ENCODE measurements at regions not wholly inside any gene's neighbourhood (a gene's known extent, or its start where the extent isn't known, plus 50 kb on each side); places are given as distances from the start of the nearest gene placed in this dataset.

GRCh38 chr2:8536686-8537561 is 144.9 kb upstream of the ID2 start:
- Mint-ChIP-seq H3K4me3 (no peak overlapping the region), H3K27ac (peak overlapping the region; percentile 27), H3K9me3 (peaks cover 9% of the 10 kb centered on the region), H3K27me3 (ENCODE audit: low read depth) (no peaks in the 10 kb centered on the region), H3K4me1 (ENCODE audit: low read depth) (peaks cover 40% of the 10 kb centered on the region), H3K36me3 (ENCODE audit: low read depth) (no peaks in the 10 kb centered on the region)
- intact Hi-C loops (cut with micrococcal nuclease): no loop called here
- CTCF ChIA-PET: interaction anchor here (1.1 to 1.3 kb wide), 2 partner anchors 12 to 21 kb away, joined by 4 to 5 read pairs; no protein-coding TSS in a partner anchor
- no peak for DNase-seq

- intact Hi-C loops (cut with micrococcal nuclease): no loop called here
- H3K9me3 Mint-ChIP-seq: peaks cover 3% of the 10 kb centered on the region
- H3K4me1 Mint-ChIP-seq (ENCODE audit: low read depth): peaks cover 47% of the 10 kb centered on the region
- H3K27ac Mint-ChIP-seq: no peak overlapping the region
- CTCF ChIA-PET: interaction anchor here (1.1 kb wide), 1 partner anchor 13 kb away, joined by 4 read pairs; no protein-coding TSS in a partner anchor
- H3K4me3 Mint-ChIP-seq: no peak overlapping the region
- no peaks in the 10 kb centered on the region for H3K27me3 Mint-ChIP-seq (ENCODE audit: low read depth)
- DNase-seq: no peak
- H3K36me3 Mint-ChIP-seq (ENCODE audit: low read depth): no peaks in the 10 kb centered on the region
Measured at GRCh38 chr2:8537562-8538155, 144.2 kb upstream of the ID2 start.

DNA sequence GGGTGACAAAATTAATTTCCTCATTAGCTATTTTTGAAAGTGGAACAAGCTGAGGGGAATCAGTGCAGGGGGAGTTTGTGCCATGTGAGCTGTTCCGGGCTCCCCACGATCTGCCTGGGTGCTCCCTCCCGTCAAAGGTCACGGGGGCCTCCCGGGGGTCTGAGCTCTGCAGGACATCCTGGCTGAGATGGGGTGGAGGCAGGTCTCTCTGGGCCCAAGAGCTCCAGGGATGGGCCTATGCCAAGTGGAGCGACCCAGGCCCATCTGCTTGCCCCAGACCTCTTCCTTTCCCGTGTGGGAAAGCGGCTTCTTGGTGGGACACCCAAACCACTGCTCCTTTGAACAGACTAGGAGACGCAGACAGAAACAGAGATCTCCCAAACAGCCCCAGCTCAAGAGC is 143.3 kb upstream of the ID2 start:
- peaks cover 54% of the 10 kb centered on the region for H3K4me1 Mint-ChIP-seq (ENCODE audit: low read depth)
- no peak overlapping the region for H3K27ac Mint-ChIP-seq
- H3K9me3 Mint-ChIP-seq: no peaks in the 10 kb centered on the region
- no peaks in the 10 kb centered on the region for H3K27me3 Mint-ChIP-seq (ENCODE audit: low read depth)
- DNase-seq: no peak
- H3K36me3 Mint-ChIP-seq (ENCODE audit: low read depth): no peaks in the 10 kb centered on the region
- H3K4me3 Mint-ChIP-seq: no peak overlapping the region
- CTCF ChIA-PET: no interaction called here
- intact Hi-C loops (cut with micrococcal nuclease): no loop called here

- no peak overlapping the region for H3K27ac Mint-ChIP-seq
- H3K9me3 Mint-ChIP-seq: no peaks in the 10 kb centered on the region
- no peaks in the 10 kb centered on the region for H3K36me3 Mint-ChIP-seq (ENCODE audit: low read depth)
- DNase-seq: no peak
- CTCF ChIA-PET: interaction anchor here (1.0 kb wide), 1 partner anchor 23 kb away, joined by 3 read pairs; no protein-coding TSS in a partner anchor
- H3K4me1 Mint-ChIP-seq (ENCODE audit: low read depth): peaks cover 59% of the 10 kb centered on the region
- intact Hi-C loops (cut with micrococcal nuclease): no loop called here
- no peaks in the 10 kb centered on the region for H3K27me3 Mint-ChIP-seq (ENCODE audit: low read depth)
- H3K4me3 Mint-ChIP-seq: no peak overlapping the region
Measured at GRCh38 chr2:8538931-8539621, 142.8 kb upstream of the ID2 start.

- H3K4me3 Mint-ChIP-seq: no peak overlapping the region
Measured at GRCh38 chr2:8539743-8540551, 141.9 kb upstream of the ID2 start.

GRCh38 chr2:8540552-8541055 is 141.3 kb upstream of the ID2 start:
- H3K4me3 Mint-ChIP-seq: no peak overlapping the region
- H3K27ac Mint-ChIP-seq: peak overlapping the region; percentile 46
- no peaks in the 10 kb centered on the region for H3K27me3 Mint-ChIP-seq (ENCODE audit: low read depth)
- intact Hi-C loops (cut with micrococcal nuclease): loop anchor here (1.0 to 10.0 kb wide), 9 partner anchors 19 to 1666 kb away; partner anchors contain the start of genes KIDINS220 and RSAD2
- no peak for DNase-seq
- no peaks in the 10 kb centered on the region for H3K9me3 Mint-ChIP-seq
- H3K36me3 Mint-ChIP-seq (ENCODE audit: low read depth): no peaks in the 10 kb centered on the region
- H3K4me1 Mint-ChIP-seq (ENCODE audit: low read depth): peaks cover 74% of the 10 kb centered on the region
- CTCF ChIA-PET: no interaction called here

More at GRCh38 chr2:8539743-8540551, 141.9 kb upstream of the ID2 start:
- peaks cover 68% of the 10 kb centered on the region for H3K4me1 Mint-ChIP-seq (ENCODE audit: low read depth)
- H3K27ac Mint-ChIP-seq: peak overlapping the region; percentile 46
- CTCF ChIA-PET: interaction anchor here (1.0 kb wide), 1 partner anchor 24 kb away, joined by 3 read pairs; no protein-coding TSS in a partner anchor
- intact Hi-C loops (cut with micrococcal nuclease): loop anchor here (5.0 to 10.0 kb wide), 8 partner anchors 122 to 1665 kb away; partner anchors contain the start of genes KIDINS220 and RSAD2
- no peaks in the 10 kb centered on the region for H3K27me3 Mint-ChIP-seq (ENCODE audit: low read depth)
- H3K36me3 Mint-ChIP-seq (ENCODE audit: low read depth): no peaks in the 10 kb centered on the region
- DNase-seq: no peak
- H3K9me3 Mint-ChIP-seq: no peaks in the 10 kb centered on the region

- no peak overlapping the region for H3K4me3 Mint-ChIP-seq
- CTCF ChIA-PET: no interaction called here
- DNase-seq: no peak
- H3K27me3 Mint-ChIP-seq (ENCODE audit: low read depth): no peaks in the 10 kb centered on the region
- no peaks in the 10 kb centered on the region for H3K9me3 Mint-ChIP-seq
- intact Hi-C loops (cut with micrococcal nuclease): loop anchor here (1.0 to 10.0 kb wide), 9 partner anchors 20 to 1666 kb away; partner anchors contain the start of genes KIDINS220 and RSAD2
- H3K4me1 Mint-ChIP-seq (ENCODE audit: low read depth): peaks cover 74% of the 10 kb centered on the region
- peak overlapping the region; percentile 34 for H3K27ac Mint-ChIP-seq
- H3K36me3 Mint-ChIP-seq (ENCODE audit: low read depth): no peaks in the 10 kb centered on the region
Measured at GRCh38 chr2:8541223-8541622, 140.6 kb upstream of the ID2 start.

GRCh38 chr2:8541636-8542035 is 140.2 kb upstream of the ID2 start:
- Mint-ChIP-seq H3K27me3 (ENCODE audit: low read depth) (no peaks in the 10 kb centered on the region), H3K4me3 (no peak overlapping the region), H3K36me3 (ENCODE audit: low read depth) (no peaks in the 10 kb centered on the region), H3K4me1 (ENCODE audit: low read depth) (peaks cover 75% of the 10 kb centered on the region), H3K27ac (no peak overlapping the region), H3K9me3 (no peaks in the 10 kb centered on the region)
- DNase-seq: no peak
- CTCF ChIA-PET: no interaction called here
- intact Hi-C loops (cut with micrococcal nuclease): loop anchor here (1.0 to 10.0 kb wide), 19 partner anchors 20 to 1667 kb away; partner anchors contain the start of genes KIDINS220 and RSAD2

GRCh38 chr2:8542381-8543059 is 139.3 kb upstream of the ID2 start:
- peak overlapping the region; percentile 97 for H3K27ac Mint-ChIP-seq
- CTCF ChIA-PET: interaction anchor here (1.1 to 3.0 kb wide), 5 partner anchors 24 to 139 kb away, joined by 3 to 23 read pairs (median 3); partner anchors contain the start of gene ID2
- H3K27me3 Mint-ChIP-seq (ENCODE audit: low read depth): no peaks in the 10 kb centered on the region
- DNase-seq: no peak
- no peak overlapping the region for H3K4me3 Mint-ChIP-seq
- intact Hi-C loops (cut with micrococcal nuclease): loop anchor here (1.0 to 10.0 kb wide), 21 partner anchors 27 to 1668 kb away; partner anchors contain the start of genes KIDINS220 and RSAD2
- H3K4me1 Mint-ChIP-seq (ENCODE audit: low read depth): peaks cover 75% of the 10 kb centered on the region
- H3K36me3 Mint-ChIP-seq (ENCODE audit: low read depth): no peaks in the 10 kb centered on the region
- no peaks in the 10 kb centered on the region for H3K9me3 Mint-ChIP-seq

GRCh38 chr2:8543060-8543382 is 138.8 kb upstream of the ID2 start:
- Mint-ChIP-seq H3K4me1 (ENCODE audit: low read depth) (peaks cover 75% of the 10 kb centered on the region), H3K4me3 (no peak overlapping the region), H3K27ac (peak overlapping the region; percentile 97), H3K9me3 (no peaks in the 10 kb centered on the region), H3K36me3 (ENCODE audit: low read depth) (no peaks in the 10 kb centered on the region), H3K27me3 (ENCODE audit: low read depth) (no peaks in the 10 kb centered on the region)
- no peak for DNase-seq
- CTCF ChIA-PET: interaction anchor here (0.8 to 3.0 kb wide), 8 partner anchors 24 to 139 kb away, joined by 3 to 23 read pairs (median 3); partner anchors contain the start of gene ID2
- intact Hi-C loops (cut with micrococcal nuclease): loop anchor here (1.0 to 10.0 kb wide), 21 partner anchors 28 to 1668 kb away; partner anchors contain the start of genes KIDINS220 and RSAD2

Measured in activated naive CD4-positive, alpha-beta T cell treated with anti-CD3 and anti-CD28 coated beads for 36 hours (primary cell).